Stimulated activated naive B cell treated with anti-CD40 and anti-IgM and Interleukin-4, amounts not matched to agents 10 μg/mL and 1 μg/mL and 100 μg/mL, for 72 hours (primary cell): ENCODE measurements at regions not wholly inside any gene's neighbourhood (a gene's known extent, or its start where the extent isn't known, plus 50 kb on each side); places are given as distances from the start of the nearest gene placed in this dataset.

Experiments
- ATAC-seq, 2 donors: fragments of 150-1000 bp; cut with Tn5 transposase; replicated peaks; 2 replicates each; pipeline ENCODE4 v1.10.0; 2021; ENCODE audit warnings: moderate library complexity in 1 of 2
- DNase-seq: peaks from one replicate; pipeline ENCODE4 v3.0.0; 2021
- H3K27ac Mint-ChIP-seq: one replicate; pipeline ENCODE4 v1.8.0; 2022; ENCODE audit warnings: mild to moderate bottlenecking, mixed read lengths
- H3K27me3 Mint-ChIP-seq, 2 donors: one replicate each; pipeline ENCODE4 v1.8.0; 2022; ENCODE audit warnings: mixed read lengths in 2 of 2
- H3K36me3 Mint-ChIP-seq, 2 donors: one replicate each; pipeline ENCODE4 v1.8.0; 2022; ENCODE audit warnings: mixed read lengths in 2 of 2, mild to moderate bottlenecking in 1 of 2
- H3K4me1 Mint-ChIP-seq, 2 donors: one replicate each; pipeline ENCODE4 v1.8.0; 2022; ENCODE audit warnings: mixed read lengths in 2 of 2, mild to moderate bottlenecking in 1 of 2
- H3K4me3 Mint-ChIP-seq, 2 donors: one replicate each; pipeline ENCODE4 v1.8.0; 2022; ENCODE audit warnings: mild to moderate bottlenecking in 2 of 2, mixed read lengths in 2 of 2, moderate library complexity in 1 of 2
- H3K9me3 Mint-ChIP-seq, 2 donors: one replicate each; pipeline ENCODE4 v1.8.0; 2022; ENCODE audit warnings: mixed read lengths in 2 of 2, mild to moderate bottlenecking in 1 of 2

- H3K36me3 Mint-ChIP-seq: no peaks in the 10 kb centered on the region
- no peak overlapping the region for H3K27ac Mint-ChIP-seq
- ATAC-seq: no peak
- H3K27me3 Mint-ChIP-seq: no peaks in the 10 kb centered on the region
- H3K4me1 Mint-ChIP-seq: peaks cover 4 to 10% of the 10 kb centered on the region in 2 donors
- DNase-seq: no peak
- no peak overlapping the region for H3K4me3 Mint-ChIP-seq
- H3K9me3 Mint-ChIP-seq: peaks cover 0 to 4% of the 10 kb centered on the region in 2 donors
Observed at GRCh38 chr6:14827354-14827753, 418.5 kb upstream of the JARID2 start.

DNA sequence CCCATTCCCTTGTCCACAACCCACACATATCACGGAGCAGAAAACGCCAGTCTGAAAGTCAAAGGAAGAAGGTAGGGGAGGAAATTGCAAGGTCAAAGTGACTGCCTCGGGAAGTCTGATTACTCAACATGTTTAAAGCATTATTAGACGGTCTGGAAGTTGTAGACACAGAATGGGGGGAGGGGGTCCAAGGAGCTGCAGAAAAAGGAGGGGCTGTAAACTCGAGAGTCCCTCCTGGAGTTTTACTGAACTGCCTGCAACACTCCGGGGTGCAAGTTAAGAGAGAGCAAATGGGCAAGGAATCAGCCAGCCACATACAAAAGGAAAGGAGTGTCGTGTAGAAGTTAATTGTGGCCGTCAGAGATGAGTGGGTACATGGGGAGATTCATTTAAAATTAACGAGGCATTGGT lies 417.7 kb upstream of the JARID2 start:
- H3K27ac Mint-ChIP-seq: no peak overlapping the region
- ATAC-seq (no peak), DNase-seq (no peak)
- H3K9me3 Mint-ChIP-seq: peaks cover 0 to 4% of the 10 kb centered on the region in 2 donors
- no peaks in the 10 kb centered on the region for H3K36me3 Mint-ChIP-seq
- no peak overlapping the region for H3K4me3 Mint-ChIP-seq
- H3K4me1 Mint-ChIP-seq: peaks cover 4 to 10% of the 10 kb centered on the region in 2 donors
- H3K27me3 Mint-ChIP-seq: no peaks in the 10 kb centered on the region

DNA sequence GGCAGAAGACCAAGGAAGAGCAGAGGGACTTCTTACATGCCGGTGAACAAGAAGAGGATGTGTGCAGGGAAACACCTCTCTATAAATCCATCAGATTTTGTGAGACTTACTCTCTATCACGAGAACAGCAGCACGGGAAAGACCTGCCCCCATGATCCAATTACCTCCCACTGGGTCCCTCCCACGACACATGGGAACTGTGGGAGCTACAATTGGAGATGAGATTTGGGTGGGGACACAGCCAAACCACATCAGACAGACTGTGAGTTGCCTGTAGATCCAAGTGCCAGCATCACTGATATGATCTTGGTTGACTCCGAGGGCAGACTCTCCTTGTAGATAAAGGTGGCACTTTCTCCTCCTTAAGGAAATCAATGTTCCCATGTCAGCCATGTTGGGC lies 414.8 kb upstream of the JARID2 start:
- Mint-ChIP-seq H3K9me3 (peaks cover 0 to 4% of the 10 kb centered on the region in 2 donors), H3K27ac (no peak overlapping the region), H3K4me3 (no peak overlapping the region), H3K27me3 (no peaks in the 10 kb centered on the region), H3K36me3 (no peaks in the 10 kb centered on the region), H3K4me1 (peaks cover 2 to 4% of the 10 kb centered on the region in 2 donors)
- DNase-seq: no peak
- ATAC-seq: no peak

- no peak for ATAC-seq
- Mint-ChIP-seq H3K4me3 (no peak overlapping the region), H3K36me3 (no peaks in the 10 kb centered on the region), H3K4me1 (peaks cover 4% of the 10 kb centered on the region in 2 donors), H3K27me3 (no peaks in the 10 kb centered on the region), H3K27ac (no peak overlapping the region), H3K9me3 (peaks cover 0 to 4% of the 10 kb centered on the region in 2 donors)
- no peak for DNase-seq
Observed at GRCh38 chr6:14831937-14832336, 413.9 kb upstream of the JARID2 start.

GRCh38 chr6:14832427-14832826 lies 413.4 kb upstream of the JARID2 start:
- Mint-ChIP-seq H3K27me3 (no peaks in the 10 kb centered on the region), H3K4me1 (peaks cover 4 to 6% of the 10 kb centered on the region in 2 donors), H3K27ac (no peak overlapping the region)

GRCh38 chr6:14834851-14835530 lies 410.9 kb upstream of the JARID2 start:
- no peak for DNase-seq
- Mint-ChIP-seq H3K27ac (no peak overlapping the region), H3K36me3 (no peaks in the 10 kb centered on the region), H3K9me3 (peaks cover 0 to 4% of the 10 kb centered on the region in 2 donors), H3K27me3 (no peaks in the 10 kb centered on the region), H3K4me1 (peaks cover 4 to 6% of the 10 kb centered on the region in 2 donors), H3K4me3 (no peak overlapping the region)
- no peak for ATAC-seq

More at GRCh38 chr6:14832427-14832826, 413.4 kb upstream of the JARID2 start:
- no peaks in the 10 kb centered on the region for H3K36me3 Mint-ChIP-seq
- no peak for ATAC-seq
- H3K4me3 Mint-ChIP-seq: no peak overlapping the region
- no peak for DNase-seq
- H3K9me3 Mint-ChIP-seq: peaks cover 0 to 4% of the 10 kb centered on the region in 2 donors

GRCh38 chr6:14837435-14837834 lies 408.4 kb upstream of the JARID2 start:
- DNase-seq (no peak), ATAC-seq (no peak)
- no peaks in the 10 kb centered on the region for H3K27me3 Mint-ChIP-seq
- no peaks in the 10 kb centered on the region for H3K9me3 Mint-ChIP-seq
- peaks cover 0 to 6% of the 10 kb centered on the region in 2 donors for H3K4me1 Mint-ChIP-seq
- H3K36me3 Mint-ChIP-seq: no peaks in the 10 kb centered on the region
- H3K4me3 Mint-ChIP-seq: no peak overlapping the region
- H3K27ac Mint-ChIP-seq: no peak overlapping the region

DNA sequence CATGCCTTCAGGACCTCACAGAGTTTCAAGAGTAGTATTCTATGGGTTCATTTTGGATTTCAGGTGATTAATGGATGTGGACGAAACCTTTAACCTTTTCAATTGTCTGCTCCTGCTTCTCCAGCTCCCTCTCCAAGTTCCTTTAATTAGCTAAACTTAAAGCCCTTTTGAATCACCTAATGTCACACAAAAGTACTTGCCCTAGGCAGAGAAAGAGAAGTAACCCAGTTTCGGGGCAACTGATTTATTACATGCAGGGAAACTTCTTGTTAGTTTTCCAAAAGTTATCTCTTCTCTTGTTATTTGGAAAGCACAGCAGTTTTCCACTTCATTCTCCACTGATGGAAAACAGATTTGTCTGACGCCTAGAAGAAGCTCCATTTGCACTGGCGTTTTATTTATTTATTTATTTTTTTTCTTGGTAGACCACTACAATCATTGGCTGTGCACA lies 407.7 kb upstream of the JARID2 start:
- H3K27ac Mint-ChIP-seq: no peak overlapping the region
- H3K9me3 Mint-ChIP-seq: no peaks in the 10 kb centered on the region
- no peak overlapping the region for H3K4me3 Mint-ChIP-seq
- ATAC-seq (no peak), DNase-seq (no peak)
- H3K36me3 Mint-ChIP-seq: no peaks in the 10 kb centered on the region
- H3K27me3 Mint-ChIP-seq: no peaks in the 10 kb centered on the region
- peaks cover 0 to 6% of the 10 kb centered on the region in 2 donors for H3K4me1 Mint-ChIP-seq

DNA sequence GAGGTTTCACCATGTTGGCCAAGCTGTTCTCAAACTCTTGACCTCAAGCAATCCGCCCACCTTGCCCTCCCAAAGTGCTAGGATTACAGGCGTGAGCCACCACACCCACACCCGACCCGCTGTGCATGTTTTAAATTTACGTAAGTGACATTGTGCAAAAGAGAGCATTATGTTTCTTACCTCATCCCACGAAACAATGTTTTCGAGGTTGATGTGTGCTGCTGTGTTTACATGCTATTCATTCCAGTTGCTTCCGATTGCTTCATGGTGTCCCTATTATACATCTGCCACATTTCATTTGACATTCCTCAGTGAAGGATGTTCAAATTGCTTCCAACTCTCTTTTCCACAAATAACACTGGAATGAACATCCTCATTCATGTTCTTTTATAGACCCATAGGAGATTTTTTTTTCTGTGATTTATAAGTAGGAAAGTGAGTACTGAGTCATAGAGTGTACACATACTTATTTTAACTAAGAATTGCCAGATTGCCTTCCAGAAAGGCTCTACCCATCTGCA lies 403.9 kb upstream of the JARID2 start:
- DNase-seq (no peak), ATAC-seq (no peak)
- H3K4me3 Mint-ChIP-seq: no peak overlapping the region
- no peaks in the 10 kb centered on the region for H3K27me3 Mint-ChIP-seq
- no peak overlapping the region for H3K27ac Mint-ChIP-seq
- H3K9me3 Mint-ChIP-seq: no peaks in the 10 kb centered on the region
- no peaks in the 10 kb centered on the region for H3K36me3 Mint-ChIP-seq
- H3K4me1 Mint-ChIP-seq: peaks cover 0 to 2% of the 10 kb centered on the region in 2 donors

DNA sequence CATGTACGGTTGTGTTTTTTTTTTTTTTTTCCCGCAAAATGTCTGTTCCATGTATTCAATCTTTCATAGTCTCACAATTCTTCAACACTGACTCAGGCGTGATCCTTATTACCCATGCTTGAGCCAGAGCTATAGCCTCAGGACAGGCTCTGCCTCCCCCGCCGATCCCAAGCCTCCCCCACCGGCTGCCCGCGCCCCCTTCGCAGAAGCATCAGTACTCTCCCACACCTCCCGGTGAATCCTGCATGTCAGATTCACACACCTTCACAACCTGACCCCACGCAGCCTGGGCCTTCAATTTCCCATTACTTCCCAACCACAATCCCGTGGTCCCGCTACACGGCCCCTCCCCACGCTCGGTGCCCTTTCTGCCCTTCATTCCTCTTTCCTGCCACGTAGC lies 401.5 kb upstream of the JARID2 start:
- peaks cover 5 to 6% of the 10 kb centered on the region in 2 donors for H3K4me1 Mint-ChIP-seq
- no peaks in the 10 kb centered on the region for H3K9me3 Mint-ChIP-seq
- DNase-seq (no peak), ATAC-seq (no peak)
- no peak overlapping the region for H3K27ac Mint-ChIP-seq
- no peaks in the 10 kb centered on the region for H3K36me3 Mint-ChIP-seq
- no peaks in the 10 kb centered on the region for H3K27me3 Mint-ChIP-seq
- H3K4me3 Mint-ChIP-seq: no peak overlapping the region

DNA sequence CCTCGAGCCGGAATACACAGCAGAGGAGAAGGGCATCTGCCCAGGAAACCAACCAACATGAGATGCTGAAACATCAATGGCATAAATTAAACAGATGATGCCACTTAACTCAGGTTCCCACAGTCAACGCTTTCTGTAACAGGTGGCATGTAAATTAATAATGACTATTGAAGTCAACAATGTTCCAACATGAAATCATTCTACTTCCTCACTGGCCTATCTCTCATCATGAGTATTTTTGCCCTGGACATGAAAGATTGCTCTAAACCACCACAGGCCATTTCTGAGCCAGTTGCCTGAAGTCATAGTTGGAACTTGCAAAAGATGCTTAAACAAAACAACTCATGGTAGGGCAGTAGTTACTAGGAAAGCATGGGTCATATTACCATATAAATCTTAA lies 397.9 kb upstream of the JARID2 start:
- Mint-ChIP-seq H3K4me1 (peaks cover 5 to 11% of the 10 kb centered on the region in 2 donors), H3K27ac (no peak overlapping the region), H3K27me3 (no peaks in the 10 kb centered on the region), H3K36me3 (no peaks in the 10 kb centered on the region), H3K4me3 (no peak overlapping the region), H3K9me3 (no peaks in the 10 kb centered on the region)
- no peak for DNase-seq
- ATAC-seq: no peak

- DNase-seq (no peak), ATAC-seq (no peak)
- no peak overlapping the region for H3K4me3 Mint-ChIP-seq
- H3K27ac Mint-ChIP-seq: no peak overlapping the region
- H3K36me3 Mint-ChIP-seq: no peaks in the 10 kb centered on the region
- H3K27me3 Mint-ChIP-seq: no peaks in the 10 kb centered on the region
- H3K4me1 Mint-ChIP-seq: peaks cover 5 to 11% of the 10 kb centered on the region in 2 donors
- H3K9me3 Mint-ChIP-seq: no peaks in the 10 kb centered on the region
Observed at GRCh38 chr6:14849185-14849584, 396.7 kb upstream of the JARID2 start.

DNA sequence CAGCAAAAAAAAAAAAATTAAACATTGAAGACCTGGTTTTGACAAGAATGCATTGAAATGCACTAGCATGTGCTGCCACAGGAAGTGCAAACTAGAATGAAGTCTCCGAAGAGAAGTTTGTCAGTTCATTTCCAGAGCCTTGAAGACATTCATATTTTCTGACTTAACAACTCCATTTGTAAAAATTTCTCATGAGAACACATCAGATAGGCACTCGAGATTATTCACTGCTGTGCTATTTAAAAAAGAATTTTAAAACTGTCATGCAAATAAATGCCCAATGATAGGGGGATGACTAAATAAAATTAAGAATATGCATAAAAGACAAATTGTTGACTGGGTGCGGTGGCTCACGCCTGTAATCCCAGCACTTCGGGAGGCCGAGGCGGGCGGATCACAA lies 394.6 kb upstream of the JARID2 start:
- ATAC-seq (no peak), DNase-seq (no peak)
- Mint-ChIP-seq H3K9me3 (no peaks in the 10 kb centered on the region), H3K27me3 (no peaks in the 10 kb centered on the region), H3K27ac (no peak overlapping the region), H3K36me3 (no peaks in the 10 kb centered on the region), H3K4me1 (peaks cover 5 to 11% of the 10 kb centered on the region in 2 donors), H3K4me3 (no peak overlapping the region)

DNA sequence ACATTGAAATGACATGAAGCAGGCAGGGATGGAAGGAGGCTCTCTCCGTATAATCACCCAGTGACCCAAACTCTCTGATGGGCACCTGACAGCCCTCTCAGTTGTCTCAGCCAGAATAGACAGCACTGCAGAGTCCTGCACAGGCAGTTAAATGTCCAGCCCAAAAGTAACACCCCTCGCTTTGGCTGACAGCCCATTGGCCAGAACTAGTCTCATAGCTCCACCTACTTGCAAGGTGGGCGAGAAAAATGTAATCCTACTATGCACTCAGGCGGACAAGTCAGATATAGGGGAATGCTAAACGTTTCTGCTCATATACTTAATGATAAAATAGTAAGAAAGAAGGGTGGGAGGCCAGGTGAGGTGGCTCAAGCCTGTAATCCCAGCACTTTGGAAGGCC lies 393.5 kb upstream of the JARID2 start:
- DNase-seq (no peak), ATAC-seq (no peak)
- Mint-ChIP-seq H3K4me3 (no peak overlapping the region), H3K27me3 (no peaks in the 10 kb centered on the region), H3K4me1 (peaks cover 11 to 17% of the 10 kb centered on the region in 2 donors), H3K36me3 (peaks cover 2 to 4% of the 10 kb centered on the region in 2 donors), H3K9me3 (peaks cover 3% of the 10 kb centered on the region in 2 donors), H3K27ac (peak overlapping the region; percentile 25)

- Mint-ChIP-seq H3K27ac (peak overlapping the region; percentile 67), H3K4me1 (peaks cover 19 to 37% of the 10 kb centered on the region in 2 donors), H3K27me3 (no peaks in the 10 kb centered on the region), H3K9me3 (peaks cover 4% of the 10 kb centered on the region in 2 donors), H3K36me3 (peaks cover 3 to 5% of the 10 kb centered on the region in 2 donors), H3K4me3 (no peak overlapping the region)
- DNase-seq: no peak
- ATAC-seq: no peak
Observed at GRCh38 chr6:14856177-14856576, 389.7 kb upstream of the JARID2 start.
